ENCODE measurements at regions not wholly inside any gene's neighbourhood (a gene's known extent, or its start where the extent isn't known, plus 50 kb on each side); places are given as distances from the start of the nearest gene placed in this dataset.

GRCh38 chr19:21612403-21612872 lies 107.0 kb downstream of the ZNF429 start (continued):
- TF ChIP-seq PATZ1 (CRISPR knock-in tag; IDR thresholded peaks at IDR 0.05; ENCODE audit: borderline replicate concordance) (no peak), POU6F1 (CRISPR knock-in tag; IDR thresholded peaks at IDR 0.05; ENCODE audit: borderline replicate concordance, low read depth) (no peak), ZFP30 (CRISPR knock-in tag; IDR thresholded peaks at IDR 0.05) (no peak)

- no peak for ATAC-seq
- TF ChIP-seq ZC3H10 (CRISPR knock-in tag; IDR thresholded peaks at IDR 0.05) (no peak), POU6F1 (CRISPR knock-in tag; IDR thresholded peaks at IDR 0.05; ENCODE audit: borderline replicate concordance, low read depth) (no peak), ZFP3 (CRISPR knock-in tag; IDR thresholded peaks at IDR 0.05) (no peak), ISL1 (CRISPR knock-in tag; IDR thresholded peaks at IDR 0.05) (no peak), ZNF8 (CRISPR knock-in tag; IDR thresholded peaks at IDR 0.05) (no peak)
Observed at GRCh38 chr19:21611659-21612402, 106.4 kb downstream of the ZNF429 start.

- TF ChIP-seq ZFP3 (CRISPR knock-in tag; IDR thresholded peaks at IDR 0.05) (no peak), ZNF565 (CRISPR knock-in tag; conservative IDR thresholded peaks at IDR 0.05; ENCODE audit: low read depth) (no peak), ESRRG (CRISPR knock-in tag; IDR thresholded peaks at IDR 0.05) (no peak), TCF4 (CRISPR knock-in tag; IDR thresholded peaks at IDR 0.05; ENCODE audit: borderline replicate concordance) (no peak), ZFP30 (CRISPR knock-in tag; IDR thresholded peaks at IDR 0.05) (no peak), PATZ1 (CRISPR knock-in tag; IDR thresholded peaks at IDR 0.05; ENCODE audit: borderline replicate concordance) (no peak), ZNF8 (CRISPR knock-in tag; IDR thresholded peaks at IDR 0.05) (no peak), ARNTL (CRISPR knock-in tag; IDR thresholded peaks at IDR 0.05; ENCODE audit: borderline replicate concordance, low read depth) (no peak), ZC3H10 (CRISPR knock-in tag; IDR thresholded peaks at IDR 0.05) (no peak), TSHZ2 (CRISPR knock-in tag; IDR thresholded peaks at IDR 0.05) (no peak), BACH2 (CRISPR knock-in tag; IDR thresholded peaks at IDR 0.05; ENCODE audit: borderline replicate concordance) (no peak), RARB (CRISPR knock-in tag; IDR thresholded peaks at IDR 0.05) (no peak), POU6F1 (CRISPR knock-in tag; IDR thresholded peaks at IDR 0.05; ENCODE audit: borderline replicate concordance, low read depth) (no peak)
- no peak for ATAC-seq
Observed at GRCh38 chr19:21610787-21611186, 105.4 kb downstream of the ZNF429 start.
